Muscle layer of colon (tissue), 2 donors: ENCODE measurements at regions not wholly inside any gene's neighbourhood (a gene's known extent, or its start where the extent isn't known, plus 50 kb on each side); places are given as distances from the start of the nearest gene placed in this dataset.
"Not testable (repeated sequence)": the region's sequence is repeated elsewhere in the genome, so short reads cannot be mapped to it uniquely, and the experiment has no call there.

Experiments
- H3K27ac ChIP-seq: one replicate; pipeline ENCODE4 v1.7.0; 2013; ENCODE audit warnings: low read depth, mild to moderate bottlenecking, low read length, moderate library complexity
- H3K27me3 ChIP-seq, 2 donors: one replicate each; pipeline ENCODE4 v1.7.0; 2013; ENCODE audit warnings: low read length in 2 of 2, mild to moderate bottlenecking in 2 of 2; ENCODE audit not compliant: insufficient read depth in 2 of 2, control insufficient read depth in 1 of 2
- H3K36me3 ChIP-seq: one replicate; pipeline ENCODE4 v1.7.0; 2013; ENCODE audit warnings: mild to moderate bottlenecking, low read length; ENCODE audit not compliant: insufficient read depth
- H3K4me1 ChIP-seq: one replicate; pipeline ENCODE4 v1.7.0; 2013; ENCODE audit warnings: mild to moderate bottlenecking, low read length; ENCODE audit not compliant: insufficient read depth
- H3K4me3 ChIP-seq, 2 donors: one replicate each; pipeline ENCODE4 v1.7.0; 2013; ENCODE audit warnings: low read length in 2 of 2, low read depth in 1 of 2, mild to moderate bottlenecking in 1 of 2, moderate library complexity in 1 of 2
- H3K9ac ChIP-seq: one replicate; pipeline ENCODE4 v1.7.0; 2013; ENCODE audit warnings: low read length
- H3K9me3 ChIP-seq: one replicate; pipeline ENCODE4 v1.7.0; 2013; ENCODE audit warnings: mild to moderate bottlenecking, low read length
- donor health status: abdominal sarcoma.
- donor health status: Adenocarcinoma of cecum.

GRCh38 chr3:106148440-106149082, 279.7 kb upstream of the CBLB start:
- not testable (repeated sequence) for H3K4me1 ChIP-seq, H3K36me3 ChIP-seq, H3K27me3 ChIP-seq

DNA sequence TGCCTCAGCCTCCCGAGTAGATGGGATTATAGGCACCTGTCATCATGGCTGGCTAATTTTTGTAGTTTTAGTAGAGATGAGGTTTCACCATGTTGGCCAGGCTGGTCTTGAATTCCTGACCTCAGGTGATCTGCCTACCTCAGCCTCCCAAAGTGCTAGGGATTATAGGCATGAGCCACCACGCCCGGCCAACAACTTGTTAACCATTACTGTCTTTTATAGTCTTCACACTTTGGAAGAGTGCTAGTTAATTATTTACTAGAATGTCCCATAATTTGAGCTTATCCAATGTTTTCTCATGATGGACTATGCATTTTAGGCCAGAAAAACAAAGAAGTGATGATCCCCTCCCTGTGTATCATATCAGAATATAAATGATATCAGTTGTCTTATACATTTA, 288.6 kb upstream of the CBLB start:
- Histone ChIP-seq H3K27me3 (no peaks in the 10 kb centered on the region), H3K36me3 (no peaks in the 10 kb centered on the region), H3K27ac (no peak overlapping the region), H3K9me3 (no peaks in the 10 kb centered on the region), H3K9ac (no peak overlapping the region), H3K4me3 (no peak overlapping the region), H3K4me1 (no peaks in the 10 kb centered on the region)

More at GRCh38 chr3:106148440-106149082, 279.7 kb upstream of the CBLB start:
- H3K27ac ChIP-seq, H3K4me3 ChIP-seq, H3K9ac ChIP-seq, H3K9me3 ChIP-seq: not testable (repeated sequence)

DNA sequence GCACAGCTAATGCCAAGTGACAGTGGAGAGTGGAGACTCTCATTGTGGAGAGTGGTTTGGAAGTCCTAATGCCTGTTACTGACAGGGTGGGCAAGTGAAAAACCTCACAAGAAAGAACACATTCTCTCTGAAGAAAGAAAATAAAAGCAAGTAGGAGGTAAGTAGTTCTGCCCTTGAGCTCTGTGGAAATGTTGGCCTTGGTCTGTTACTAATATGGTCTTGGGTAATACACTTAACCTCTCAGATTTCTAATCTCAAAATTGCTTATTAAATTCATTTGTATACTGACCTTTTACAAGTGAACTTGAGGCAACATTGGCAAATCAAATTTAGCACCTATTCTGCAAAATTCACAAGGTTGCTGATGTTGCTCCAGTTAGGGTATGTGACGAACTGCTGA, 291.6 kb upstream of the CBLB start:
- no peak overlapping the region for H3K4me3 ChIP-seq
- no peak overlapping the region for H3K27ac ChIP-seq
- H3K4me1 ChIP-seq = no peaks in the 10 kb centered on the region
- H3K27me3 ChIP-seq = no peaks in the 10 kb centered on the region
- no peaks in the 10 kb centered on the region for H3K36me3 ChIP-seq
- H3K9me3 ChIP-seq = no peaks in the 10 kb centered on the region
- H3K9ac ChIP-seq = no peak overlapping the region

GRCh38 chr3:106161246-106161645, 292.4 kb upstream of the CBLB start:
- H3K9ac ChIP-seq = no peak overlapping the region

GRCh38 chr3:106167728-106168127, 298.9 kb upstream of the CBLB start:
- H3K4me1 ChIP-seq = no peaks in the 10 kb centered on the region
- no peak overlapping the region for H3K9ac ChIP-seq
- no peaks in the 10 kb centered on the region for H3K36me3 ChIP-seq
- H3K4me3 ChIP-seq = no peak overlapping the region
- H3K27ac ChIP-seq = no peak overlapping the region
- no peaks in the 10 kb centered on the region for H3K9me3 ChIP-seq
- no peaks in the 10 kb centered on the region for H3K27me3 ChIP-seq

More at GRCh38 chr3:106161246-106161645, 292.4 kb upstream of the CBLB start:
- Histone ChIP-seq H3K27ac (no peak overlapping the region), H3K9me3 (no peaks in the 10 kb centered on the region), H3K36me3 (no peaks in the 10 kb centered on the region), H3K4me1 (no peaks in the 10 kb centered on the region), H3K4me3 (no peak overlapping the region), H3K27me3 (no peaks in the 10 kb centered on the region)

DNA sequence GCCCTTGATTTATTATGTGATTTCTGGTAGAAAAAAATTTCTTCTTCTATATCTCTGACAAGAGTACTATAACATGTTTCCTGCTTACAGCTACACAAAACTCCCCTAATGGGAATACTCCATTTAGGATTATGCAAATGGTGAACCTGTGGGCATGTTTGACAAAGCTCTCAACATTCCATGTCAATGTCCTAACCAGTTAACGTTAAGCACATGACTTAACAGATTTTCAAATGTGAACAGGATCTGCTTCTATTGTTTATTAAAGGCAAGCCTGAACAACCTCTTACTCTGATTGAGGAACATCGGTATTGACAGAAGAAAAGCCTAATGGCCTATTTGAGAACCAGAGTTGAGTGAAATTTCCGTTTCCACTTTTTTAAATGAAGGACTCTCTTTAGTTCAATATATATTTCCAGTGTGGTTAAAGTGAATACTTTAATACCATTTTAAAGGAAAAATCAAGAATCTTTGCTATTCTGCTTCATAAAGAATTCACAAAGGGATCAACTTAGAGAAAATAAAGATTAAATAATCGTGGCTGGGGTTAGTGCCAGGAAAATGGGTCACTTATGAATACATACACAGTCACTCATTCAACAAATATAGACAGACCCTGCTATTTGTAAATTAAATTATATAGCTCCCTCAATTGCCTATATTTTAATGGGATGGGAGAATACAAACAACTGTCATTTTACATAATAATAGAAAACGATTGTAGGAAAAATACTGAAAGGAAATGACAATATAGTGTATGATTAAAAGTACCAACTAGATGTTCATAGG, 300.3 kb upstream of the CBLB start:
- no peaks in the 10 kb centered on the region for H3K4me1 ChIP-seq
- no peak overlapping the region for H3K27ac ChIP-seq
- no peak overlapping the region for H3K9ac ChIP-seq
- no peaks in the 10 kb centered on the region for H3K36me3 ChIP-seq
- H3K27me3 ChIP-seq = no peaks in the 10 kb centered on the region
- H3K9me3 ChIP-seq = no peaks in the 10 kb centered on the region
- H3K4me3 ChIP-seq = no peak overlapping the region

- Histone ChIP-seq H3K4me3 (no peak overlapping the region), H3K27me3 (no peaks in the 10 kb centered on the region), H3K9ac (no peak overlapping the region), H3K9me3 (no peaks in the 10 kb centered on the region), H3K36me3 (no peaks in the 10 kb centered on the region), H3K27ac (no peak overlapping the region), H3K4me1 (no peaks in the 10 kb centered on the region)
These were observed 301.8 kb upstream of the CBLB start for GRCh38 chr3:106170636-106171035.

GRCh38 chr3:106172101-106172500, 303.3 kb upstream of the CBLB start:
- no peak overlapping the region for H3K4me3 ChIP-seq
- no peaks in the 10 kb centered on the region for H3K36me3 ChIP-seq
- H3K9me3 ChIP-seq = no peaks in the 10 kb centered on the region
- no peak overlapping the region for H3K27ac ChIP-seq
- H3K9ac ChIP-seq = no peak overlapping the region
- no peaks in the 10 kb centered on the region for H3K4me1 ChIP-seq
- no peaks in the 10 kb centered on the region for H3K27me3 ChIP-seq

DNA sequence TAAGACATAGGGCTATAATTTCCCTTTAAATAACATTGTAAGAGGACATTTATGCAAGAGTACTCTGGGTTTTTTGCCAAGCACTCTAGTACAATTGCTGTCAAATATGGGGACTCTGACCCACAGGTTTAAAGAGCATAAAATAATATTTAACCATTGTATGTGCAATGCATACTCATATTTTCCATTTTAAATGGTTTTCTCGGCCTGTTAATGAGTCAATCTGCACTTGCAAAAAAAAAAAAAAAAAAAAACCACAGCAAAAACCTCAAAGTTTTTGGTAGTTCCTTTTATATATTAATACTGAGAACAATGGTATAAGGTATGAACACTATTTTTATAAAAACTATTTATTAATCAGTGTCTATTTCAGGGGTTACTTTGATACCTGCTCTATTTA, 304.0 kb upstream of the CBLB start:
- no peak overlapping the region for H3K9ac ChIP-seq
- H3K27me3 ChIP-seq = no peaks in the 10 kb centered on the region
- no peaks in the 10 kb centered on the region for H3K36me3 ChIP-seq
- no peaks in the 10 kb centered on the region for H3K4me1 ChIP-seq
- no peaks in the 10 kb centered on the region for H3K9me3 ChIP-seq
- H3K4me3 ChIP-seq = no peak overlapping the region
- no peak overlapping the region for H3K27ac ChIP-seq

DNA sequence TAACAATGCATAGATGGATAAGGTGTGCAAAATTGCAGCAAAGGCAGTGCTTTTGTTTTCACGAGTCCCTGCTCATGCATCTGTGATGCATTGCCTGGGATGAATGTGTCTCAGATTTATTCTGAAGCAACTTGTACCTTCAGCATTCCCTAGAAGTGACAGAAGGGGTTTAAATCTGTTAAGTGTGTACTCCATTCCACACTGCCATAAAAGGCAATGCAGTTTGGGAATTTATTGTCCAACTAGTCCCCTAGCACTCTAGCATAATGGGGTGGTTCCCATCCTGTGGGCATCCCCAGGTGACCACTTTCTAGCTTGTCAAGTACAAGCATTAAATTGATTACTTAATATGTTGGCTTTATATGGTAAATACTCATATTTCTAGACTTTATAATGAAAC, 306.5 kb upstream of the CBLB start:
- H3K27me3 ChIP-seq = no peaks in the 10 kb centered on the region
- no peak overlapping the region for H3K27ac ChIP-seq
- H3K9ac ChIP-seq = no peak overlapping the region
- H3K4me3 ChIP-seq = no peak overlapping the region
- H3K4me1 ChIP-seq = no peaks in the 10 kb centered on the region
- no peaks in the 10 kb centered on the region for H3K36me3 ChIP-seq
- H3K9me3 ChIP-seq = no peaks in the 10 kb centered on the region

DNA sequence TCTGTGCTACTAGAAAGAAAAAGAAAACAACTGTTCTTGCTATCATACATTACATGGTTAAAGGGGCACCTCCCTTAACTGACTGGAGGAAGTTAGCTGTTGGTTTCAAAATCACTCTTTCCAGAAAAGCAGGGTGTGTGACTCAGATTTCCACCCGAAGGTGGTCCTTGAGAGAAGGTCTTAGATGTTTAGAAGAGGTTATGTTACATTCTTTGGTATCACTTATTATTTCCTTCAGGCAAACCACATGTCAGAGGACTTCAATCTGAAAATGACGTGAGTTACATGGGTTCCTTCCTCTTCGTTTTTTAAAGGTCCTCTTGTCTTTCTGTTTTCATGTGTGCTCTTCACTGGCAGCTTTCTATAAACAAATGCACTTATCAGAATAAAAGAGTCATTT, 307.9 kb upstream of the CBLB start:
- no peaks in the 10 kb centered on the region for H3K9me3 ChIP-seq

More for the DNA sequence above, 307.9 kb upstream of the CBLB start:
- Histone ChIP-seq H3K9ac (no peak overlapping the region), H3K36me3 (no peaks in the 10 kb centered on the region), H3K4me3 (no peak overlapping the region), H3K4me1 (no peaks in the 10 kb centered on the region), H3K27me3 (no peaks in the 10 kb centered on the region), H3K27ac (no peak overlapping the region)
